ENCODE measurements at regions not wholly inside any gene's neighbourhood (a gene's known extent, or its start where the extent isn't known, plus 50 kb on each side); places are given as distances from the start of the nearest gene placed in this dataset.

- TF ChIP-seq EZH2phosphoT487 (IDR thresholded peaks at IDR 0.05; ENCODE audit: borderline replicate concordance, low read depth) (no peak), GABPA (IDR thresholded peaks at IDR 0.05; ENCODE audit: low read depth) (no peak), USF1 (IDR thresholded peaks at IDR 0.05; ENCODE audit: borderline replicate concordance, low read depth) (no peak)
These were observed 81.3 kb downstream of the TEX29 start for GRCh38 chr13:111401755-111402154.

Data from SK-N-SH (cell line).